ENCODE measurements at regions not wholly inside any gene's neighbourhood (a gene's known extent, or its start where the extent isn't known, plus 50 kb on each side); places are given as distances from the start of the nearest gene placed in this dataset.

DNA sequence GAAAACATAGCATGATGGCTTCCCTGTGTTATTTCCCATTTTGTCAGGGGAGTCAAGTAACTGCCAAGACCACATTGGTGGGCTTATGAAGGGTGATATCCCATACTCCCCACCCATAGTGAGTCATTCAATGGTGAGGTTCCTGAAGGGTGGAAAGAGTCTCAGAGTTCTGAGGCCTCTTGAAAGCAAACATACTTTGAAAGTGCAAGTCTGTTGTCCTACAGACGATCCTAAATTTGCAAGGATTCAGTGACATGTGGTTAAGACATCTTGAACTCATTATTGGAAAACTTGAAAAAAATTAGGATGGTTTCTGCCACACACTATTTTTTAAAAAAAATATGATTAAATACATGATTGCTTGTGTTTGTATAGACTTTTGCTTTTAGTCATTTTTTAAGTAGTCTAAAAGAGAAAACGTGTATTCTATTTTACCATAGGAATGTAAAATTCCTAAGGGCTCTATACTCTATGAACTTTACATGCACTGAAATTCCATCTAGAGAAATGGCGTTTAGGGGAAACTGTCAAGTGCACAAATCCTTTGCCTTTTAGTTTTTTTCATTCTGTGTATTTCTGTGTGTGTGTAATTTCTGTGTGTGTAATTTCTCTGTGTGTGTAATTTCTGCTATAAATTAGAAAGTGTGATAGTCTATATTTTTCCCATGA is 225.5 kb upstream of the ADAMTS5 start:
- H3K4me1 ChIP-seq (ENCODE audit: control insufficient read depth, low read length): no peaks in the 10 kb centered on the region
- TF ChIP-seq, protein P1, sequence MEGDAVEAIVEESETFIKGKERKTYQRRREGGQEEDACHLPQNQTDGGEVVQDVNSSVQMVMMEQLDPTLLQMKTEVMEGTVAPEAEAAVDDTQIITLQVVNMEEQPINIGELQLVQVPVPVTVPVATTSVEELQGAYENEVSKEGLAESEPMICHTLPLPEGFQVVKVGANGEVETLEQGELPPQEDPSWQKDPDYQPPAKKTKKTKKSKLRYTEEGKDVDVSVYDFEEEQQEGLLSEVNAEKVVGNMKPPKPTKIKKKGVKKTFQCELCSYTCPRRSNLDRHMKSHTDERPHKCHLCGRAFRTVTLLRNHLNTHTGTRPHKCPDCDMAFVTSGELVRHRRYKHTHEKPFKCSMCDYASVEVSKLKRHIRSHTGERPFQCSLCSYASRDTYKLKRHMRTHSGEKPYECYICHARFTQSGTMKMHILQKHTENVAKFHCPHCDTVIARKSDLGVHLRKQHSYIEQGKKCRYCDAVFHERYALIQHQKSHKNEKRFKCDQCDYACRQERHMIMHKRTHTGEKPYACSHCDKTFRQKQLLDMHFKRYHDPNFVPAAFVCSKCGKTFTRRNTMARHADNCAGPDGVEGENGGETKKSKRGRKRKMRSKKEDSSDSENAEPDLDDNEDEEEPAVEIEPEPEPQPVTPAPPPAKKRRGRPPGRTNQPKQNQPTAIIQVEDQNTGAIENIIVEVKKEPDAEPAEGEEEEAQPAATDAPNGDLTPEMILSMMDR (IDR thresholded peaks at IDR 0.05; ENCODE audit: low read depth, low read length, poor library complexity, severe bottlenecking): no peak
- no peak overlapping the region for H3K4me3 ChIP-seq (ENCODE audit: low read length)
- no peaks in the 10 kb centered on the region for H3K79me2 ChIP-seq (ENCODE audit: control insufficient read depth, low read length)
- no peak overlapping the region for H3K27ac ChIP-seq (ENCODE audit: low read depth, low read length)
- no peaks in the 10 kb centered on the region for H3K9me2 ChIP-seq (replicated peaks; ENCODE audit: control insufficient read depth, low read length)
- no peaks in the 10 kb centered on the region for H4K20me1 ChIP-seq (ENCODE audit: control insufficient read depth, insufficient read depth, low read depth, low read length)
- H3F3A ChIP-seq (ENCODE audit: control insufficient read depth, insufficient read depth): no peaks in the 10 kb centered on the region
- H3K36me3 ChIP-seq (ENCODE audit: control insufficient read depth, low read length): no peaks in the 10 kb centered on the region
- H3K4me2 ChIP-seq (ENCODE audit: low read length): no peak overlapping the region
- H3K9me3 ChIP-seq (ENCODE audit: control insufficient read depth, insufficient read depth, low read length): no peaks in the 10 kb centered on the region
- H3K27me3 ChIP-seq (ENCODE audit: control insufficient read depth, low read length): no peaks in the 10 kb centered on the region

DNA sequence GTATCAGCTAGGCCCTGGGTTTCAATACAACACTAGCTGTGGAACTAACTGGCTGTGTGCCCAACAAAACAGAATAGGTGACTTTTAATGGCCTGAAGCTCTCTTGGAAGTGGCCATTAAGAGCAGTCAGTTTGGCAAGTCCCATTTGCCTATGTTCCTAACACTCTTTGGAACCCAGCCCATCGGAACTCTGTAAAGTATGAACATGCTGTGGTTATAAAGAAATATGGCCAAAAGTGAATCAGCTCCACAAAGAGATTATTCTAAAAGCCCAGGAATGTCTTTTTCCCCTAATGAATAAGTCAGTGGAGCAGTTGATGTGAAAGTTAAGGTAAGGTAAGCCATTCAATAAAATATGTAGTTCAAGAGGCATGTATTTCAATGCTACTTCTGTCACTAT is 223.7 kb upstream of the ADAMTS5 start:
- no peaks in the 10 kb centered on the region for H3K79me2 ChIP-seq (ENCODE audit: control insufficient read depth, low read length)
- no peaks in the 10 kb centered on the region for H3K9me3 ChIP-seq (ENCODE audit: control insufficient read depth, insufficient read depth, low read length)
- H3K9me2 ChIP-seq (replicated peaks; ENCODE audit: control insufficient read depth, low read length): no peaks in the 10 kb centered on the region
- H3K4me1 ChIP-seq (ENCODE audit: control insufficient read depth, low read length): no peaks in the 10 kb centered on the region
- H3K4me2 ChIP-seq (ENCODE audit: low read length): no peak overlapping the region
- H3K27ac ChIP-seq (ENCODE audit: low read depth, low read length): no peak overlapping the region
- no peaks in the 10 kb centered on the region for H4K20me1 ChIP-seq (ENCODE audit: control insufficient read depth, insufficient read depth, low read depth, low read length)
- no peaks in the 10 kb centered on the region for H3F3A ChIP-seq (ENCODE audit: control insufficient read depth, insufficient read depth)
- no peaks in the 10 kb centered on the region for H3K27me3 ChIP-seq (ENCODE audit: control insufficient read depth, low read length)
- H3K36me3 ChIP-seq (ENCODE audit: control insufficient read depth, low read length): no peaks in the 10 kb centered on the region
- TF ChIP-seq, protein P1 (IDR thresholded peaks at IDR 0.05; ENCODE audit: low read depth, low read length, poor library complexity, severe bottlenecking): no peak
- no peak for TF ChIP-seq EZH2phosphoT487 (IDR thresholded peaks at IDR 0.05; ENCODE audit: borderline replicate concordance, low read length)
- no peak overlapping the region for H3K4me3 ChIP-seq (ENCODE audit: low read length)

DNA sequence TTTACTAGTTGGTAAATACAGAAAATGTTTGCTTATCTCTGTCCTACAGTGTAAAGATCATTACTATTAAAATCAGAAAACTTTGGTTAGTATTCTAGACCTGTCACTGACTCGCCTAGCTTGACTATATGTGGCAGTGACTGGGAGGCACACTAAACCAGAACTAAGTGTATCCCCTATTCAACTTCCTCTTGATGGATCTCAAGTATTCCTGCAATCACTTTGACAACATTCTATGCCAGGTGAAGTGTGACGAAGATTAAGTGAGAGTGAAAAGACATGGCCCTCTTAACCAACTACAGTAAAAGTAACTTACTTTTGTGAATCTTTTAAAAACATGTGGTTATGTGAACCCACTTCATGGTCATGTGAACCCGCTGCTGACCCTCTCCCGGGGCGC is 223.0 kb upstream of the ADAMTS5 start:
- Histone ChIP-seq H3K4me3 (ENCODE audit: low read length) (no peak overlapping the region), H3K4me2 (ENCODE audit: low read length) (no peak overlapping the region), H3K9me2 (replicated peaks; ENCODE audit: control insufficient read depth, low read length) (no peaks in the 10 kb centered on the region), H3F3A (ENCODE audit: control insufficient read depth, insufficient read depth) (no peaks in the 10 kb centered on the region), H3K27me3 (ENCODE audit: control insufficient read depth, low read length) (no peaks in the 10 kb centered on the region), H3K79me2 (ENCODE audit: control insufficient read depth, low read length) (no peaks in the 10 kb centered on the region), H3K27ac (ENCODE audit: low read depth, low read length) (no peak overlapping the region), H4K20me1 (ENCODE audit: control insufficient read depth, insufficient read depth, low read depth, low read length) (no peaks in the 10 kb centered on the region), H3K36me3 (ENCODE audit: control insufficient read depth, low read length) (no peaks in the 10 kb centered on the region), H3K4me1 (ENCODE audit: control insufficient read depth, low read length) (no peaks in the 10 kb centered on the region), H3K9me3 (ENCODE audit: control insufficient read depth, insufficient read depth, low read length) (no peaks in the 10 kb centered on the region)
- TF ChIP-seq, protein P1 (IDR thresholded peaks at IDR 0.05; ENCODE audit: low read depth, low read length, poor library complexity, severe bottlenecking): no peak
- TF ChIP-seq EZH2phosphoT487 (IDR thresholded peaks at IDR 0.05; ENCODE audit: borderline replicate concordance, low read length): no peak
